ENCODE measurements at regions not wholly inside any gene's neighbourhood (a gene's known extent, or its start where the extent isn't known, plus 50 kb on each side); places are given as distances from the start of the nearest gene placed in this dataset.
A peak's percentile ranks its signal among the peaks of the same experiment; 100 is the strongest.

DNA sequence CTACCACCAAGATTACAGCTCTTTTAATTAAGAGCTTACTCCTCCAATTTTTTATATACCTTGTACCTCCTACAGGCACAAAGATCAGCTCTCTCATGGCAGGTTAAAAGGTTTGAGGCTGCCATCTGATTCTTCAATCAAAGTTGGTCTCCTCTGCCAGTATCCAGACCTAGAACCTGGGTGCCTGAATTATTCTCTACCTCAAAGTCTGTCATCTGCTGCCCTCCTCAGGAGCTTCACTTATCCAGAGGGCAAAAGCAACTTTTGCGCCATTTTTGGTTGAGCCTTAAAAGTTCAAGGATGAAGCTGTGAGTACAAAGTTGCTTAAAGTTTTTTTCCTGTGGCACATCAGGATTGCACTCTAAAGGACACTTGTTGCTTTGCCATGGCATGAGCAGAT is 343.7 kb upstream of the PPP1R2C start:
- no peak for TF ChIP-seq NANOG (IDR thresholded peaks at IDR 0.05; ENCODE audit: insufficient read depth, low read depth, low read length, poor library complexity, severe bottlenecking)
- TF ChIP-seq CTCF (IDR thresholded peaks at IDR 0.05; ENCODE audit: control extremely low read depth in 1 of 3, insufficient read depth in 1 of 3, low read depth in 1 of 3, low read length in 3 of 3): 0 out of 4 replicates have a peak, but pooled peaks of 1 of the 3 experiments have one; percentile 7
- TF ChIP-seq, protein P1, sequence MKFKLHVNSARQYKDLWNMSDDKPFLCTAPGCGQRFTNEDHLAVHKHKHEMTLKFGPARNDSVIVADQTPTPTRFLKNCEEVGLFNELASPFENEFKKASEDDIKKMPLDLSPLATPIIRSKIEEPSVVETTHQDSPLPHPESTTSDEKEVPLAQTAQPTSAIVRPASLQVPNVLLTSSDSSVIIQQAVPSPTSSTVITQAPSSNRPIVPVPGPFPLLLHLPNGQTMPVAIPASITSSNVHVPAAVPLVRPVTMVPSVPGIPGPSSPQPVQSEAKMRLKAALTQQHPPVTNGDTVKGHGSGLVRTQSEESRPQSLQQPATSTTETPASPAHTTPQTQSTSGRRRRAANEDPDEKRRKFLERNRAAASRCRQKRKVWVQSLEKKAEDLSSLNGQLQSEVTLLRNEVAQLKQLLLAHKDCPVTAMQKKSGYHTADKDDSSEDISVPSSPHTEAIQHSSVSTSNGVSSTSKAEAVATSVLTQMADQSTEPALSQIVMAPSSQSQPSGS (IDR thresholded peaks at IDR 0.05; ENCODE audit: low read length): no peak
- peak; percentile 46 to 63; a peak in 3 of 4 replicates for TF ChIP-seq RAD21 (IDR thresholded peaks at IDR 0.05 in 1 of 2, conservative IDR thresholded peaks at IDR 0.05 in 1 of 2; ENCODE audit: low read depth in 2 of 2, low read length in 2 of 2)
- Histone ChIP-seq H3K4me3 (ENCODE audit: extremely low read depth in 1 of 4, insufficient read depth in 2 of 4, low read depth in 3 of 4, low read length in 4 of 4) (no peak overlapping the region), H3K4me2 (ENCODE audit: insufficient read depth in 1 of 2, low read depth in 2 of 2, low read length in 2 of 2) (no peak overlapping the region), H3K79me2 (ENCODE audit: control insufficient read depth in 1 of 2, insufficient read depth in 2 of 2, low read length in 2 of 2) (no peaks in the 10 kb centered on the region), H2BK20ac (ENCODE audit: low read length) (no peak overlapping the region), H3K27ac (ENCODE audit: low read depth, low read length) (no peak overlapping the region), H3K18ac (ENCODE audit: extremely low read depth, low read length) (no peak overlapping the region), H2AK5ac (ENCODE audit: low read depth, low read length) (no peak overlapping the region), H2BK15ac (ENCODE audit: low read length) (no peak overlapping the region), H3K4me1 (replicated peaks in 1 of 4; ENCODE audit: control insufficient read depth in 3 of 4, insufficient read depth in 4 of 4, low read length in 3 of 4) (no peaks in the 10 kb centered on the region), H3K14ac (ENCODE audit: insufficient read length) (no peak overlapping the region), H3K23ac (ENCODE audit: insufficient read length) (no peak overlapping the region), H2BK120ac (replicated peaks; ENCODE audit: low read depth, low read length) (no peak overlapping the region), H3K9me3 (ENCODE audit: insufficient read depth in 2 of 2, low read depth in 1 of 2, low read length in 1 of 2) (no peaks in the 10 kb centered on the region), H3K27me3 (replicated peaks in 1 of 4; ENCODE audit: control insufficient read depth in 3 of 4, extremely low read depth in 1 of 4, insufficient read depth in 3 of 4, low read length in 3 of 4) (no peaks in the 10 kb centered on the region), H3K56ac (replicated peaks; ENCODE audit: insufficient read length, low read depth, low read length) (no peak overlapping the region), H2AFZ (ENCODE audit: low read length) (no peak overlapping the region), H2BK5ac (ENCODE audit: low read depth, low read length) (no peak overlapping the region), H4K5ac (ENCODE audit: insufficient read length, low read depth, low read length) (no peak overlapping the region), H3K4ac (replicated peaks; ENCODE audit: insufficient read length, low read depth, low read length) (no peak overlapping the region), H4K8ac (ENCODE audit: extremely low read depth, insufficient read depth, low read length) (no peak overlapping the region), H4K91ac (replicated peaks; ENCODE audit: insufficient read length, low read length) (no peak overlapping the region), H3K36me3 (ENCODE audit: control insufficient read depth in 2 of 4, insufficient read depth in 4 of 4, low read length in 3 of 4) (no peaks in the 10 kb centered on the region), H3K79me1 (ENCODE audit: low read depth, low read length) (no peaks in the 10 kb centered on the region), H3K9ac (replicated peaks in 1 of 4; ENCODE audit: extremely low read depth in 1 of 4, low read depth in 3 of 4, low read length in 3 of 4) (no peak overlapping the region), H4K20me1 (replicated peaks in 1 of 2; ENCODE audit: control insufficient read depth in 1 of 2, insufficient read depth in 2 of 2, low read length in 2 of 2) (no peaks in the 10 kb centered on the region), H3K23me2 (ENCODE audit: low read depth, low read length) (no peaks in the 10 kb centered on the region), H2BK12ac (ENCODE audit: low read depth, low read length) (no peak overlapping the region)
- ChIA-PET POLR2A (ENCODE audit: partially characterized antibody) (no interaction called here), CTCF (ENCODE audit: partially characterized antibody) (no interaction called here)
- DNase-seq (ENCODE audit: low read depth in 1 of 2, low spot score in 2 of 2): no peak
- 100% methylated on average over 1 of the region's 1 CpG; no CpG with 5 or more reads in 1 of the 2 experiments for WGBS, 2 experiments (ENCODE audit: extremely low coverage in 1 of 2, insufficient coverage in 1 of 2, insufficient read length in 1 of 2, insufficient replicate concordance in 2 of 2, low coverage in 1 of 2, low lambda C conversion rate in 2 of 2, missing lambda C conversion rate in 1 of 2)
- no peak for FAIRE-seq
